ENCODE measurements at regions not wholly inside any gene's neighbourhood (a gene's known extent, or its start where the extent isn't known, plus 50 kb on each side); places are given as distances from the start of the nearest gene placed in this dataset.

- Mint-ChIP-seq H3K4me1 (ENCODE audit: low read depth, unreplicated experiment) (peaks cover 18% of the 10 kb centered on the region), H3K9me3 (ENCODE audit: unreplicated experiment) (peaks cover 11% of the 10 kb centered on the region), H3K36me3 (ENCODE audit: unreplicated experiment) (peaks cover 11% of the 10 kb centered on the region), H3K27ac (ENCODE audit: unreplicated experiment) (no peak overlapping the region), H3K27me3 (ENCODE audit: unreplicated experiment) (peaks cover 7% of the 10 kb centered on the region), H3K4me3 (ENCODE audit: unreplicated experiment) (no peak overlapping the region)
- no peak for TF ChIP-seq CTCF (IDR thresholded peaks at IDR 0.05; ENCODE audit: partially characterized antibody, unreplicated experiment)
- no peak for DNase-seq
These were observed 151.6 kb upstream of the PDE10A start for GRCh38 chr6:165814679-165815078.

DNA sequence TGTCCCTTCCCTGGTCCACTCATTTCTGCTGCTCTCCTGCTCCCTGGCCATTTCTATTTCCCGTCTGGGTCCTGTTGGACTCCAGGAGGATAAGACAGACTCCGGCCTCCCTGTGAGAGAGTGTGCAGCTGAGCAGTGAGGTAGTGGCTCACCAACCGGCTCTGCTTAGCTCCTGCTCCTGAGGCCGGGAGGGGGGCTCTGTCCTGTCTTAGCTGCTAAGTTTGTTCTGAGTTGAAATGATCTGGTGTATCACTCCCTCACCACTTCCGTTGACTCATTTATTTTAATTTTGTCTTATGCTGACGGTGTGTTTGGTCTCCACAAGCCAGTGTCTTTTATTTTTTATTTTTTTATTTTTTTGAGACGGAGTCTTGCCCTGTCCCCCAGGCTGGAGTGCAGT lies 148.5 kb upstream of the PDE10A start:
- TF ChIP-seq CTCF (IDR thresholded peaks at IDR 0.05; ENCODE audit: partially characterized antibody, unreplicated experiment) = no peak
- peaks cover 13% of the 10 kb centered on the region for H3K9me3 Mint-ChIP-seq (ENCODE audit: unreplicated experiment)
- peaks cover 7% of the 10 kb centered on the region for H3K27me3 Mint-ChIP-seq (ENCODE audit: unreplicated experiment)
- DNase-seq = no peak
- peaks cover 7% of the 10 kb centered on the region for H3K36me3 Mint-ChIP-seq (ENCODE audit: unreplicated experiment)
- peaks cover 13% of the 10 kb centered on the region for H3K4me1 Mint-ChIP-seq (ENCODE audit: low read depth, unreplicated experiment)
- H3K4me3 Mint-ChIP-seq (ENCODE audit: unreplicated experiment) = no peak overlapping the region
- no peak overlapping the region for H3K27ac Mint-ChIP-seq (ENCODE audit: unreplicated experiment)

DNA sequence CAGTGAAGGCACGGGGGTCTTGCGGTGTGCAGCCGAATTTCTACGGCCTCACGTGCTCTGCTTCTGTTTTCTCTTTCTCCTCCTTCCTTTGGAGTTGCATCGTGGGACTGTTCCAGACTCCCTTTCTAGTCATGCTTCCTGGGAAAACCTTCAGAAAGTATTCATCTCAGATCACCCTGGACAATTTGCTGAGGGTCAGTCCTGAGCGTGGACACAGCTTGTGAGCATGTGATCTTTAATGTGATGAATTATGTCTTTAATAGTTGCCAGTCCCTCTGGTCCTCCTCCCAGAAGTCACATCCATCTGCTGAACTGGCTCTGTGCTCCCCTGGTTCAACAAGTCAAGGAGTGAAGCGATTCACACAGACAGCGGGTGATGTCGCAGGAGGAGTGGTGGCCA lies 145.0 kb upstream of the PDE10A start:
- DNase-seq = no peak
- Mint-ChIP-seq H3K9me3 (ENCODE audit: unreplicated experiment) (peaks cover 13% of the 10 kb centered on the region), H3K4me3 (ENCODE audit: unreplicated experiment) (no peak overlapping the region), H3K36me3 (ENCODE audit: unreplicated experiment) (peaks cover 12% of the 10 kb centered on the region), H3K27me3 (ENCODE audit: unreplicated experiment) (peaks cover 20% of the 10 kb centered on the region), H3K4me1 (ENCODE audit: low read depth, unreplicated experiment) (peaks cover 7% of the 10 kb centered on the region), H3K27ac (ENCODE audit: unreplicated experiment) (no peak overlapping the region)
- no peak for TF ChIP-seq CTCF (IDR thresholded peaks at IDR 0.05; ENCODE audit: partially characterized antibody, unreplicated experiment)

DNA sequence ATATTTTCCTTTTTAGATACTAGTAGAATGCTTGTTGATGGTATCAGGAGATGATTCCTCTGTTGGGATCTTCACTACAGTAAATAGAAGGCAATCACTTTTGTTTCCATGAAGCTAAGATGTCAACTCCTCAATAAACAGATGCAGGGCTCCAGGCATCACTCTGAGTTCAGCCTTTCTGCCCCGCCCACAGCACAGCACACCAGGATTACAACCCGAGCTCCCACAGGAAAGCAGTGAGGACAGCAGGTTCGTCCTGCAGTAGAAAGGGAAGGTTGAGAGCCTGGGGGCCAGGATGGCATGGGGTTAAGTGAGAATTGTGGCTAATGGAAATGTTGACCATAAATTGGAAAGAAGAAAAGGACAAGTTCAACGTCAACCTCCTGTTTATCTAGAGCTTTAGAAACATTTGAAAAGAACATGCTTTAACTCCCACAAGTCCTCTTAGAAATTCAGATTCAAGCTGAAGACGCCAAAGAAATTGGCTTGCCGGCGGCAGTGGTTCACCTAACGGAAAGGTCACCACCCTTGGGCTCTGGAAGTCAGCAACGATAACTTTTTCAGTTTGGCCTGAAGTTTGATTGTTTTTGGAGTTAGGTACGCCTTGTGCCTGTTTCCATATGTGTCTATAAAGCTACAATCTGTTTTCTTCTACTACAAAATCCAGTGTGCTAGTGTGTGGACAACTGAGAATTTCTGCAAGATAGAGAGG lies 144.4 kb upstream of the PDE10A start:
- TF ChIP-seq CTCF (IDR thresholded peaks at IDR 0.05; ENCODE audit: partially characterized antibody, unreplicated experiment) = no peak
- Mint-ChIP-seq H3K27me3 (ENCODE audit: unreplicated experiment) (peaks cover 20% of the 10 kb centered on the region), H3K27ac (ENCODE audit: unreplicated experiment) (no peak overlapping the region), H3K4me3 (ENCODE audit: unreplicated experiment) (no peak overlapping the region), H3K36me3 (ENCODE audit: unreplicated experiment) (peaks cover 12% of the 10 kb centered on the region), H3K9me3 (ENCODE audit: unreplicated experiment) (peaks cover 13% of the 10 kb centered on the region), H3K4me1 (ENCODE audit: low read depth, unreplicated experiment) (peaks cover 2% of the 10 kb centered on the region)
- DNase-seq = no peak

DNA sequence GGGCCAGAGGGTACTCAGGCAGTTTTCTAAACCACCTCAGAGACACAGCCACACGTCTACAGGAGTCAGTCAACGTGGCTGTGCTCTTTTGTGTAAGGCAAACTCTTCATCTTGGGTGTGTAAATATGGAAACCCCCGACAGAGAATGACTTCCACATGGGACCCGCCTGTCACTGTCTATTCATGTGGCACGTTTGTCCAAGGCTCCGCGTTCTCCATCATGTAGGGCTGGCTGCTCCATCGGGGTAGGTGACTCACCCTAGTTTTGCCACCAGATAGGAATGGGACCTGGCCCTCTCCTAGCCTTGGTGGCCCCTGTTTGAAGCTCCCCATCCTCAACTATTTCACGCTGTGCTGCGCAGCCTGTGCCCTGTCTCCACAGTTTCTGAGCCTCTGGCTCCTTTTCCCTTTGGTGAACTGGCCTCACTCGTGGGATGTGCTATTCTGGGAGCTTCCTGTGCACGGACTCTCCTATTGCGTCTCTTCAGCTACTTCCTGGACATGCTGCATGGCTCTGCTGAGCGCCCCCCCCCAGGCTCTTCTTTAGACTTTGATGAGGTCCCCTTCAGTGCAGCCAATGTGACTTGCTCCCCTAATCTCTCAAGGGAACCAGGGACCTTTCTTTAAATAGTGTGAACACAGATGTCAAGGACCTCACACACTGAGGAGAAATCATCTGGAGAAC lies 143.2 kb upstream of the PDE10A start:
- Mint-ChIP-seq H3K4me3 (ENCODE audit: unreplicated experiment) (no peak overlapping the region), H3K36me3 (ENCODE audit: unreplicated experiment) (peaks cover 17% of the 10 kb centered on the region), H3K9me3 (ENCODE audit: unreplicated experiment) (peaks cover 12% of the 10 kb centered on the region), H3K27ac (ENCODE audit: unreplicated experiment) (no peak overlapping the region), H3K27me3 (ENCODE audit: unreplicated experiment) (peaks cover 20% of the 10 kb centered on the region), H3K4me1 (ENCODE audit: low read depth, unreplicated experiment) (peaks cover 2% of the 10 kb centered on the region)
- TF ChIP-seq CTCF (IDR thresholded peaks at IDR 0.05; ENCODE audit: partially characterized antibody, unreplicated experiment) = no peak
- DNase-seq = no peak
